Suprapubic skin (tissue), 3 donors: ENCODE measurements at regions not wholly inside any gene's neighbourhood (a gene's known extent, or its start where the extent isn't known, plus 50 kb on each side); places are given as distances from the start of the nearest gene placed in this dataset.

Source experiments
- POLR2A ChIP-seq, 2 donors: fragments of 450-650 bp; IDR thresholded peaks; one replicate each; pipeline ENCODE4 v1.6.1; 2017; ENCODE audit warnings: antibody characterized with exemption in 2 of 2, mild to moderate bottlenecking in 2 of 2, moderate library complexity in 2 of 2
- TF ChIP-seq, protein P1 (sequence below), 2 donors: fragments of 200-600 bp in 1 of 2; fragments of 450-650 bp in 1 of 2; sonication (generic) in 1 of 2; IDR thresholded peaks; one replicate each; pipeline ENCODE4 v1.5.1; 2016 to 2019; ENCODE audit warnings: antibody characterized with exemption in 2 of 2, mild to moderate bottlenecking in 1 of 2, moderate library complexity in 1 of 2

DNA sequence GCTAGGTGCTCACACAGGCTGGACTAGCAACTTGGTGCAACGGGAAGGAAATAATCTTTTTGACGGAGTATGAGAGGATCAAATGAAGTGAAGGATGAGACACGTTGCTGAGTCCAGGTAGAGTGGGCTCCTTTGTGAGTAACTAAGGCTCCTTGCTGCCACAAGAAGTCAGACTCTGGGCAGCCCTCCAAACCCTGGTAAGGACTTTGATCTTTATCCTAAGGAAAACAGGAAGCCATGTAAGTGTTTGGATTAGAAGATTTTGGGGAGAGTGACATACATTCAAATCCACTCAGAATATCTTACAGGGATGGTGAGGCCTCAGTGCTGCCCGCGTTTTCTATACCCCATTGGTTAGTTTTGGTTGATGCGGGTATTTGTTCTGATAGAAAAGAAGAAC, 155.9 kb upstream of the RAG2 start:
- no peak for TF ChIP-seq POLR2A (IDR thresholded peaks at IDR 0.05)
- TF ChIP-seq, protein P1, sequence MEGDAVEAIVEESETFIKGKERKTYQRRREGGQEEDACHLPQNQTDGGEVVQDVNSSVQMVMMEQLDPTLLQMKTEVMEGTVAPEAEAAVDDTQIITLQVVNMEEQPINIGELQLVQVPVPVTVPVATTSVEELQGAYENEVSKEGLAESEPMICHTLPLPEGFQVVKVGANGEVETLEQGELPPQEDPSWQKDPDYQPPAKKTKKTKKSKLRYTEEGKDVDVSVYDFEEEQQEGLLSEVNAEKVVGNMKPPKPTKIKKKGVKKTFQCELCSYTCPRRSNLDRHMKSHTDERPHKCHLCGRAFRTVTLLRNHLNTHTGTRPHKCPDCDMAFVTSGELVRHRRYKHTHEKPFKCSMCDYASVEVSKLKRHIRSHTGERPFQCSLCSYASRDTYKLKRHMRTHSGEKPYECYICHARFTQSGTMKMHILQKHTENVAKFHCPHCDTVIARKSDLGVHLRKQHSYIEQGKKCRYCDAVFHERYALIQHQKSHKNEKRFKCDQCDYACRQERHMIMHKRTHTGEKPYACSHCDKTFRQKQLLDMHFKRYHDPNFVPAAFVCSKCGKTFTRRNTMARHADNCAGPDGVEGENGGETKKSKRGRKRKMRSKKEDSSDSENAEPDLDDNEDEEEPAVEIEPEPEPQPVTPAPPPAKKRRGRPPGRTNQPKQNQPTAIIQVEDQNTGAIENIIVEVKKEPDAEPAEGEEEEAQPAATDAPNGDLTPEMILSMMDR (IDR thresholded peaks at IDR 0.05) = no peak
